ENCODE measurements at regions not wholly inside any gene's neighbourhood (a gene's known extent, or its start where the extent isn't known, plus 50 kb on each side); places are given as distances from the start of the nearest gene placed in this dataset.

DNA sequence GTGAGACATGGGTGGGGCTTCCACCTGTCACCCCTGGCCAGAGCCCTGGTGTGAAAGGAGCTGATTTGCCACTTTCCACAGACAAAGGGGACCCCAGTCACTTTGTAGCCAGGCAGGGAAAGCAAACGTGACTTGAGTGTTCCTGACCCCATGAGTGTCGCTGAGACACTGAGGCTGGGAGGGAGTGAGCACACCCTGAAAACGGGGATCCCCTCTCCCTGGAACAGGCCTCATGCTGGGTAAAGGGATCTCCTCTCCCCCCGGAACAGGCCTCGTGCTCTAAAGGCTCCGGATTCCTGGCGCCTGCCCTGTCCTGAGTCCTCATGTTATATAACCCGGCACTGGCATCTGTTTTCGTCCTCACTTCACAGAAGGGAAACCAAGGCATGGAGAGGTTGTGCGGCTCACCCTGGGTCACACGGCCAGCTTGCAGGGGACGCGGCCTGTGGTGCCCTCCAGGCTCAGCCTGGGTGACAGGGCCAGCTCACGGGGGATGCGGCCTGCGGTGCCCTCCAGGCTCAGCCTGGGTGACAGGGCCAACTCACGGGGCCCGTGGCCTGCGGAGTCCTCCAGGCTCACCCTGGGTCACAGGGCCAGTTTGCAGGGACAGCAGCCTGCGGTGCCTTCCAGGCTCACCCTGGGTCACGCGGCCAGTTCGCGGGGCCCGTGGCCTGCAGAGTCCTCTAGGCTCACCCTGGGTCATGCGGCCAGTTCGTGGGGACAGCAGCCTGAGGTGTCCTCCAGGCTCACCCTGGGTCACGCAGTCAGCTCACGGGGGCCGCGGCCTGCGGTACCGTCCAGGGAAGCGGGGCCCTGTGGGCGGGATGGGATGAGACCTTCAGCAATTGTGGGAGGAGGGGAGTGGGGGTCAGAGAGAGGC lies 104.7 kb downstream of the PDGFA start:
- Histone ChIP-seq H3K4me3 (replicated peaks; ENCODE audit: low read depth, low read length) (no peak overlapping the region), H3K36me3 (ENCODE audit: control insufficient read depth, insufficient read depth, low read length) (no peaks in the 10 kb centered on the region), H3K27me3 (replicated peaks; ENCODE audit: control insufficient read depth, insufficient read depth, low read length) (no peaks in the 10 kb centered on the region)
- TF ChIP-seq CTCF (IDR thresholded peaks at IDR 0.05; ENCODE audit: insufficient read depth, low read length, poor library complexity, severe bottlenecking): no peak
- no peak for DNase-seq (ENCODE audit: extremely low read depth, insufficient read length)

DNA sequence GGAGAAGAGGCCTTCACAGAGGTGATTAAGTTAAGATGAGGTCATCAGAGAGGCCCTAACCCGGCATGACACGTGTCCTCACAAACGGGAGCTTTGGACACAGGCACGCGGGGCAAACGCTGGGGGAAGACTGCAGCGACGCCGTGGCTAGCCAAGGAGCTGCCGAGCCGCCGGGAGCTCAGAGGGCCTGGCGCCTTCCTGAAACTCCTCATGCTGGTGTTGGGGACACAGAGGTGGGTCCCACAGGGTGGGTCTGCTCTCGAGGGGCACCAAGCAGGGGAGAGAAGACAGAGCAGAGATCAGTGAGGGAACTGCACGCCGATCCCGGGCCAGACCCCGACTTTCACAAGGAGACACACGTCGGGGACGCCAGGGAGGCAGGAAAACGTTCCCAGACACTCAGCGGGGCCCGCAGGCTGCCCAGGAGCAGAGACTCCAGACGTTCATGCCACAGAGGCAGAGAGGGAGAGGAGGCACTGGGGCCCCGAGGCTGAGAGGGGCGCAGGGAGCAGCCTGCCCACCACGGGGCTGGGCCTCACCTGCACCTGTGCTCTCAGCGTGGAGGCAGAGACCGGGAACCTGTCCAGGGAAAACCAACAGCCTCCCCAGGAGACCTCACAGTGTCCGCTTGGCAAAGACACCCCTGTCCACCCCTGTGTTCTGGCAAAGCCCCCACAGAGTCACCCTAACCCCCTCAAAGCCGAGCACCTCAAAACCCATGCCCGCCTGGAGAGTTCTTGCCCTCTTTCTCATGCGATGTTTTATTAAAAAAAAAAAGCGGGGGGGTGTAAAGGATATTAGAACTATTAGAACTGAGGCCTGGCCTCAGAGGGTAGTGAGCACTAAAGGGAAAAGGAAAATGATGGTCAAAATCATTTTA lies 103.8 kb downstream of the PDGFA start:
- Histone ChIP-seq H3K27me3 (replicated peaks; ENCODE audit: control insufficient read depth, insufficient read depth, low read length) (no peaks in the 10 kb centered on the region), H3K4me3 (replicated peaks; ENCODE audit: low read depth, low read length) (no peak overlapping the region), H3K36me3 (ENCODE audit: control insufficient read depth, insufficient read depth, low read length) (no peaks in the 10 kb centered on the region)
- TF ChIP-seq CTCF (IDR thresholded peaks at IDR 0.05; ENCODE audit: insufficient read depth, low read length, poor library complexity, severe bottlenecking): no peak
- no peak for DNase-seq (ENCODE audit: extremely low read depth, insufficient read length)

DNA sequence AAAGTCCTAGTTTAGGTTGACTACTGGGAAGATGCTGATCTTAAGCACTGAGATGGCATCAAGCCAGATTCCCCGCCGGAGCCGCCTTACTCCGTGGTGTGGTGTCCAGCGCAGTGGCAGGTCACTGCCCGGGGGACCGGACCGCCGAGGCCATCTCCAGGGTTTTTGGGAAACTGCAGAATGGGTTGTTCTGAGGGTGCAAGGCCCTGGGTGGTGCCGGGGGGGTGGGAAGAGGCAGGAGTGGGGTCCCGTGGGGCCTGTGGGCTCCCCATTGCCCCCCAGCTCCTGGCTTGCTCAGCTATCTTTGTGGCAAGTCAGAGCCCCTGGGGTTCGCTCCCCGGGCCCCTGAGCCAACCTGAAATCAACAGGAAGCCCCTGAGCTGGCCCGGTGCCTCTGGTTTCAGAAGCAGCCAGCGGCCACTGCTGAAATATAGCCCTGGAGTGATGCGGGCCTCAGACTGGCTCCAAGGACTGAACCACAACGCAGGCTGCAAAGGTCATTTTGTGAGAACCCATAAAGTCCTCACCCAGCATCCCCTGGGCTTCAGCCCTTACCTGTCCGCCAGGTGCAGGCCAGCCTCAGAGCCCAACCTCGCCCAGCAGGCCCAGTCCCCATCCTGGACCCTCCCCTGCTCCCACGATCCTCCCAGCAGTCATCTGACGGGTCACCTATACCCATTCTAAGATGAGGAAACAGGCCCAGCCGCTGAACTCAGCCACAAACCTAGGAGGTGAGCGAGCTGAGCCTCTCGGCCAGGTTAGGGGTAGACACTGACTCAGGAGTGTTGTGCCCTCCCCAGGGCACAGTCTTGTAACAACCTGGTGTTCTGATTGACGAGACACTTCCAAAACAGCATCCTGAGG lies 102.7 kb downstream of the PDGFA start:
- Histone ChIP-seq H3K36me3 (ENCODE audit: control insufficient read depth, insufficient read depth, low read length) (no peaks in the 10 kb centered on the region), H3K27me3 (replicated peaks; ENCODE audit: control insufficient read depth, insufficient read depth, low read length) (no peaks in the 10 kb centered on the region), H3K4me3 (replicated peaks; ENCODE audit: low read depth, low read length) (no peak overlapping the region)
- TF ChIP-seq CTCF (IDR thresholded peaks at IDR 0.05; ENCODE audit: insufficient read depth, low read length, poor library complexity, severe bottlenecking): no peak
- no peak for DNase-seq (ENCODE audit: extremely low read depth, insufficient read length)

GRCh38 chr7:417625-417889 lies 102.1 kb downstream of the PDGFA start:
- Histone ChIP-seq H3K36me3 (ENCODE audit: control insufficient read depth, insufficient read depth, low read length) (no peaks in the 10 kb centered on the region), H3K4me3 (replicated peaks; ENCODE audit: low read depth, low read length) (no peak overlapping the region), H3K27me3 (replicated peaks; ENCODE audit: control insufficient read depth, insufficient read depth, low read length) (no peaks in the 10 kb centered on the region)
- no peak for TF ChIP-seq CTCF (IDR thresholded peaks at IDR 0.05; ENCODE audit: insufficient read depth, low read length, poor library complexity, severe bottlenecking)
- DNase-seq (ENCODE audit: extremely low read depth, insufficient read length): no peak

DNA sequence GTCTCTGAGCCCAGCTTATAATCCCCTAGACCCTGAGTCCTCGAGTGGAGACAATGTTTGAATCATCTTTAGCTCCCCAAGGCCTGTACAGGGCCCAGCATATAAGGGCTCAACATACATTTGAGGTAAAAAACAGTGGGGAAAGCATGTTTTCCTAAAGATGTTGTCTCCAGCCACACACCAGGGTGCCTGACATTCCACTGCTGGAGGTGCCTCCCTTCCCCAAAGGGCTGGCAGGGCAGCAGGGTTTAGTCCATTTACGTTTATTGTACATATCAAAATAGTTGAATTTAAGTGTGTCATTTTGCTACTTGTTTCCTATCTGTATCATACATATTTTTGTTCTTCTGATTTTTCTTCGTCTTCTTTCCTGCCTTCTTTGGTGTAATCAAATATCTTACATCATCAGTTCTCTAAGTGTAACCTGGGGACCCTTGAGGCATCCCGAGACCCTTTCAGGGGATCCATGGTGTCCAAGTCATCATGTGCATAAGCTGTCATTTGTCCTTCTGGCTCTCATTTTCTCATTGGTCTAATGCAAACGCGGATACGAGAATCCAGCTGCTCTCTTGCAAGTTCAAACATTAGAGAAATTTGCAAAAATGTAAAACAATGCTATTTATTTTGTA lies 101.6 kb downstream of the PDGFA start:
- Histone ChIP-seq H3K27me3 (replicated peaks; ENCODE audit: control insufficient read depth, insufficient read depth, low read length) (no peaks in the 10 kb centered on the region), H3K36me3 (ENCODE audit: control insufficient read depth, insufficient read depth, low read length) (no peaks in the 10 kb centered on the region), H3K4me3 (replicated peaks; ENCODE audit: low read depth, low read length) (no peak overlapping the region)
- DNase-seq (ENCODE audit: extremely low read depth, insufficient read length): no peak
- no peak for TF ChIP-seq CTCF (IDR thresholded peaks at IDR 0.05; ENCODE audit: insufficient read depth, low read length, poor library complexity, severe bottlenecking)

All from GM06990 (cell line).